VCaP (cell line): ENCODE measurements at regions not wholly inside any gene's neighbourhood (a gene's known extent, or its start where the extent isn't known, plus 50 kb on each side); places are given as distances from the start of the nearest gene placed in this dataset.
"Not testable (repeated sequence)": the region's sequence is repeated elsewhere in the genome, so short reads cannot be mapped to it uniquely, and the experiment has no call there.

Experiments used
- H3K27ac ChIP-seq: fragments of 450-650 bp; 2 replicates; pipeline ENCODE4 v1.5.1; 2017
- CTCF ChIP-seq: fragments of 450-650 bp; conservative IDR thresholded peaks from 2 replicates; pipeline ENCODE4 v1.5.1; 2017; ENCODE audit warnings: mild to moderate bottlenecking, moderate library complexity

- TF ChIP-seq CTCF: no peak
- no peak overlapping the region for H3K27ac ChIP-seq
Measured at GRCh38 chr7:126057979-126058378, 1128.4 kb upstream of the POT1 start.

GRCh38 chr7:126056613-126057012 lies 1127.0 kb upstream of the POT1 start:
- not testable (repeated sequence) for H3K27ac ChIP-seq

- TF ChIP-seq CTCF: no peak
- H3K27ac ChIP-seq: no peak overlapping the region
Measured at GRCh38 chr7:126052229-126052628, 1122.6 kb upstream of the POT1 start.

- no peak for TF ChIP-seq CTCF
- H3K27ac ChIP-seq: no peak overlapping the region
Measured at GRCh38 chr7:126044662-126045061, 1115.0 kb upstream of the POT1 start.

- no peak overlapping the region for H3K27ac ChIP-seq
- no peak for TF ChIP-seq CTCF
Measured at GRCh38 chr7:126041472-126041871, 1111.8 kb upstream of the POT1 start.

GRCh38 chr7:126040114-126041045 lies 1110.8 kb upstream of the POT1 start:
- TF ChIP-seq CTCF: no peak
- no peak overlapping the region for H3K27ac ChIP-seq

GRCh38 chr7:126026421-126027088 lies 1096.9 kb upstream of the POT1 start:
- no peak overlapping the region for H3K27ac ChIP-seq
- TF ChIP-seq CTCF: no peak

GRCh38 chr7:126022452-126022851 lies 1092.8 kb upstream of the POT1 start:
- no peak for TF ChIP-seq CTCF
- H3K27ac ChIP-seq: no peak overlapping the region
